OCI-LY1 (cell line): ENCODE measurements at regions not wholly inside any gene's neighbourhood (a gene's known extent, or its start where the extent isn't known, plus 50 kb on each side); places are given as distances from the start of the nearest gene placed in this dataset.

Experiments
- H2AFZ ChIP-seq: fragments of 200-600 bp; sonication (generic), shearing (Covaris generic); 2 replicates; pipeline ENCODE4 v1.6.0; 2014; ENCODE audit warnings: antibody characterized with exemption, mild to moderate bottlenecking, low read length
- H3F3A ChIP-seq: fragments of 200-600 bp; sonication (generic), shearing (Covaris generic); 2 replicates; pipeline ENCODE4 v1.6.0; 2014; ENCODE audit warnings: mild to moderate bottlenecking, antibody characterized with exemption, low read length, moderate library complexity; ENCODE audit not compliant: insufficient read depth
- H3K27ac ChIP-seq: fragments of 200-600 bp; sonication (generic); 2 replicates; pipeline ENCODE4 v1.5.1; 2014; ENCODE audit warnings: low read length, mixed run types, mild to moderate bottlenecking, low read depth; ENCODE audit not compliant: poor library complexity, severe bottlenecking
- H3K27me3 ChIP-seq: fragments of 200-600 bp; sonication (generic); 2 replicates; pipeline ENCODE4 v1.6.0; 2014; ENCODE audit warnings: antibody characterized with exemption, mild to moderate bottlenecking, low read length, moderate library complexity; ENCODE audit not compliant: insufficient read depth
- H3K36me3 ChIP-seq: fragments of 200-600 bp; sonication (generic); 2 replicates; pipeline ENCODE4 v1.6.1; 2014; ENCODE audit warnings: mild to moderate bottlenecking, antibody characterized with exemption, low read length, moderate library complexity, mixed read lengths; ENCODE audit not compliant: insufficient read depth
- H3K4me1 ChIP-seq: fragments of 200-600 bp; sonication (generic); 2 replicates; pipeline ENCODE4 v1.5.1; 2014; ENCODE audit warnings: mild to moderate bottlenecking, low read length, moderate library complexity; ENCODE audit not compliant: insufficient read depth, severe bottlenecking
- H3K4me2 ChIP-seq: fragments of 200-600 bp; sonication (generic), shearing (Covaris generic); 2 replicates; pipeline ENCODE4 v1.6.1; 2014; ENCODE audit warnings: low read length
- H3K4me3 ChIP-seq: fragments of 200-600 bp; sonication (generic); 2 replicates; pipeline ENCODE4 v1.5.1; 2014; ENCODE audit warnings: low read length, low read depth, mild to moderate bottlenecking, mixed read lengths; ENCODE audit not compliant: poor library complexity, severe bottlenecking
- H3K79me2 ChIP-seq: fragments of 200-600 bp; shearing (Covaris generic); 2 replicates; pipeline ENCODE4 v1.6.1; 2016; ENCODE audit warnings: mixed run types, low read length, mixed read lengths; ENCODE audit not compliant: insufficient read depth
- H3K9ac ChIP-seq: fragments of 200-600 bp; sonication (generic), shearing (Covaris generic); 2 replicates; pipeline ENCODE4 v1.6.1; 2014; ENCODE audit warnings: mild to moderate bottlenecking, low read length, mixed read lengths
- H3K9me2 ChIP-seq: fragments of 200-600 bp; sonication (generic), shearing (Covaris generic); 2 replicates; pipeline ENCODE4 v1.6.1; 2014; ENCODE audit warnings: low read depth, mild to moderate bottlenecking, low read length, mixed read lengths
- H3K9me3 ChIP-seq: fragments of 200-600 bp; shearing (Covaris generic); 2 replicates; pipeline ENCODE4 v1.6.1; 2014; ENCODE audit warnings: low read length, mixed read lengths
- H4K20me1 ChIP-seq: fragments of 200-600 bp; sonication (generic), shearing (Covaris generic); 2 replicates; pipeline ENCODE4 v1.6.0; 2016; ENCODE audit warnings: mild to moderate bottlenecking, low read length; ENCODE audit not compliant: insufficient read depth
- CTCF ChIP-seq: fragments of 200-600 bp; sonication (generic), shearing (Covaris generic); IDR thresholded peaks from 2 replicates; pipeline ENCODE4 v1.5.1; 2017; ENCODE audit warnings: mild to moderate bottlenecking, antibody characterized with exemption, low read length, moderate library complexity, mixed read lengths
- EZH2 ChIP-seq: fragments of 200-600 bp; sonication (generic), shearing (Covaris generic); IDR thresholded peaks from 2 replicates; pipeline ENCODE4 v1.8.0; 2017; ENCODE audit warnings: borderline replicate concordance, mixed run types, mild to moderate bottlenecking, antibody characterized with exemption, low read length, moderate library complexity, mixed read lengths

GRCh38 chr2:12334412-12334966, 382.2 kb upstream of the TRIB2 start:
- no peak overlapping the region for H3K9ac ChIP-seq
- no peaks in the 10 kb centered on the region for H3F3A ChIP-seq
- no peaks in the 10 kb centered on the region for H3K4me1 ChIP-seq
- TF ChIP-seq CTCF (no peak), EZH2 (no peak)
- no peak overlapping the region for H2AFZ ChIP-seq
- no peak overlapping the region for H3K27ac ChIP-seq
- no peaks in the 10 kb centered on the region for H3K9me2 ChIP-seq
- H3K27me3 ChIP-seq: no peaks in the 10 kb centered on the region
- peaks cover 7% of the 10 kb centered on the region; the same call in 1 of the 2 replicates for H3K9me3 ChIP-seq
- no peaks in the 10 kb centered on the region for H4K20me1 ChIP-seq
- H3K79me2 ChIP-seq: no peaks in the 10 kb centered on the region
- no peak overlapping the region for H3K4me2 ChIP-seq
- no peaks in the 10 kb centered on the region; the same call in 1 of the 2 replicates for H3K36me3 ChIP-seq
- no peak overlapping the region for H3K4me3 ChIP-seq

- Histone ChIP-seq H3K27ac (no peak overlapping the region), H3K27me3 (no peaks in the 10 kb centered on the region), H3K4me3 (no peak overlapping the region), H4K20me1 (no peaks in the 10 kb centered on the region), H3K79me2 (no peaks in the 10 kb centered on the region), H3K36me3 (no peaks in the 10 kb centered on the region; the same call in 1 of the 2 replicates), H3F3A (no peaks in the 10 kb centered on the region), H3K9me3 (peaks cover 7% of the 10 kb centered on the region; the same call in 1 of the 2 replicates), H3K9ac (no peak overlapping the region), H2AFZ (no peak overlapping the region), H3K4me1 (no peaks in the 10 kb centered on the region), H3K9me2 (no peaks in the 10 kb centered on the region), H3K4me2 (no peak overlapping the region)
- no peak for TF ChIP-seq CTCF
Measured at GRCh38 chr2:12335131-12335530, 381.6 kb upstream of the TRIB2 start.

- H3K9ac ChIP-seq: no peak overlapping the region
- H3K27ac ChIP-seq: no peak overlapping the region
- TF ChIP-seq EZH2 (no peak), CTCF (no peak)
- no peaks in the 10 kb centered on the region for H3K27me3 ChIP-seq
- H3F3A ChIP-seq: no peaks in the 10 kb centered on the region
- H3K4me3 ChIP-seq: no peak overlapping the region
- no peaks in the 10 kb centered on the region for H3K79me2 ChIP-seq
- H3K9me3 ChIP-seq: peaks cover 7% of the 10 kb centered on the region; the same call in 1 of the 2 replicates
- no peak overlapping the region for H2AFZ ChIP-seq
- no peaks in the 10 kb centered on the region for H3K9me2 ChIP-seq
- H3K36me3 ChIP-seq: no peaks in the 10 kb centered on the region; the same call in 1 of the 2 replicates
- H3K4me1 ChIP-seq: no peaks in the 10 kb centered on the region
- H3K4me2 ChIP-seq: no peak overlapping the region
- H4K20me1 ChIP-seq: no peaks in the 10 kb centered on the region
Measured at GRCh38 chr2:12335995-12336394, 380.7 kb upstream of the TRIB2 start.
